Pancreas (tissue), 10 donors: ENCODE measurements at regions not wholly inside any gene's neighbourhood (a gene's known extent, or its start where the extent isn't known, plus 50 kb on each side); places are given as distances from the start of the nearest gene placed in this dataset.

ENCODE experiments used
- ATAC-seq, 4 donors: fragments of 200-7000 bp; cut with Tn5 transposase; one replicate each; pipeline versions ENCODE4 v1.8.0 to v1.9.1; 2020; ENCODE audit warnings: mild to moderate bottlenecking in 4 of 4, moderate library complexity in 4 of 4
- DNase-seq, 6 donors: peaks; one replicate each; pipeline ENCODE4 v3.0.0-alpha.2; 2020
- FAIRE-seq: peaks from 2 replicates; lab custom pipeline; 2012; peaks lifted over from hg19 to GRCh38; lab: Jason Lieb, UNC
- H3K27ac ChIP-seq, 4 donors: fragments of 200-600 bp; sonication (generic); 1 replicate in 3 of 4; 2 replicates in 1 of 4; pipeline versions ENCODE4 v1.5.0 to v1.8.0; 2020
- H3K27me3 ChIP-seq, 4 donors: fragments of 200-600 bp; one replicate each; pipeline ENCODE4 v1.8.0; 2021
- H3K36me3 ChIP-seq, 3 donors: fragments of 200-600 bp; sonication (generic) in 1 of 3; one replicate each; pipeline versions ENCODE4 v1.5.0 to v1.8.0; 2020 to 2021
- H3K4me1 ChIP-seq, 3 donors: fragments of 200-600 bp; one replicate each; pipeline ENCODE4 v1.8.0; 2021
- H3K4me3 ChIP-seq, 4 donors: fragments of 200-600 bp; sonication (generic) in 2 of 4; one replicate each; pipeline versions ENCODE4 v1.5.0 to v1.8.0; 2020 to 2021
- H3K9me3 ChIP-seq, 4 donors: fragments of 200-600 bp; one replicate each; pipeline ENCODE4 v1.8.0; 2021
- WGBS, 2 donors: extraction: QIAGEN DNeasy Blood & Tissue Kit; methylation state at CpG; one replicate each; pipeline ENCODE4 v1.1.7; 2013; 5-methylcytosine and 5-hydroxymethylcytosine counted together
- intact Hi-C, 3 donors: fragments of 100-400 bp; cut with DNase I; formaldehyde crosslinking; loops; one replicate each; pipeline versions ENCODE4 v1.11.1 to v1.14.2; 2022
- TF ChIP-seq, protein P1 (sequence below), 4 donors: fragments of 200-600 bp; sonication (generic) in 3 of 4; IDR thresholded peaks; one replicate each; pipeline versions ENCODE4 v1.5.0 to v1.8.0; 2021; ENCODE audit warnings: antibody characterized with exemption in 4 of 4
- donor health status: healthy with polysubstance abuse.
- donor health status: DM: no; HTN: no; CAD: no; lungs with moderate emphysema.
- donor health status: DM: no; HTN: no; CAD: no.
- donor health status: control.
- donor health status: control.
- donor health status: Bipolar disorder and iron deficiency.
- donor health status: DM: yes; HTN: yes; CAD: no.
- donor health status: DM: no; HTN: no; CAD: no.
- donor health status: DM: no; HTN: no; CAD: no.
- donor health status: DM: yes; HTN: yes; CAD: no.

DNA sequence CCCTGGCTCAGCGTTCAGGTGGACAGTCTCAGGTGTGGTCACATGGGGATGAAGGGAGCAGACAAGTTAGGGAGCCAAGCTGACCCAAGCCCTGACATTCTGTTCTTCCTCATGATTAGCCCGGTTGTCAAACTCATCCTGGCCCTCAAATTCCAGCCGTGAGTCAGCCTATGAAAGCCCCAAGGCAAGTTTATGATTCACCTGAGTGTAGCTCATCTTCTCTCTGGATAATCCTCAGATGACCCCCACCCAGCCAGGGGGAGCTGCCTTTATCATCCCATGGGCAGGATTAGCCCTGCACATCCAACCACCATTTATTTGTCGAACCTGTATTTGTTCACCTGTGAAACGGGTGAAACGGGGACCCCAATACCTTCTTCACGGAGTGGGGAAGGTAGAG is 161.9 kb downstream of the DHX35 start:
- DNase-seq = no peak
- H3K27ac ChIP-seq = no peak overlapping the region
- intact Hi-C loops = no loop called here
- 70 to 80% methylated on average over 7 of the region's 7 CpGs for WGBS, 2 donors
- H3K9me3 ChIP-seq = no peaks in the 10 kb centered on the region
- no peaks in the 10 kb centered on the region for H3K36me3 ChIP-seq
- TF ChIP-seq, protein P1, sequence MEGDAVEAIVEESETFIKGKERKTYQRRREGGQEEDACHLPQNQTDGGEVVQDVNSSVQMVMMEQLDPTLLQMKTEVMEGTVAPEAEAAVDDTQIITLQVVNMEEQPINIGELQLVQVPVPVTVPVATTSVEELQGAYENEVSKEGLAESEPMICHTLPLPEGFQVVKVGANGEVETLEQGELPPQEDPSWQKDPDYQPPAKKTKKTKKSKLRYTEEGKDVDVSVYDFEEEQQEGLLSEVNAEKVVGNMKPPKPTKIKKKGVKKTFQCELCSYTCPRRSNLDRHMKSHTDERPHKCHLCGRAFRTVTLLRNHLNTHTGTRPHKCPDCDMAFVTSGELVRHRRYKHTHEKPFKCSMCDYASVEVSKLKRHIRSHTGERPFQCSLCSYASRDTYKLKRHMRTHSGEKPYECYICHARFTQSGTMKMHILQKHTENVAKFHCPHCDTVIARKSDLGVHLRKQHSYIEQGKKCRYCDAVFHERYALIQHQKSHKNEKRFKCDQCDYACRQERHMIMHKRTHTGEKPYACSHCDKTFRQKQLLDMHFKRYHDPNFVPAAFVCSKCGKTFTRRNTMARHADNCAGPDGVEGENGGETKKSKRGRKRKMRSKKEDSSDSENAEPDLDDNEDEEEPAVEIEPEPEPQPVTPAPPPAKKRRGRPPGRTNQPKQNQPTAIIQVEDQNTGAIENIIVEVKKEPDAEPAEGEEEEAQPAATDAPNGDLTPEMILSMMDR (IDR thresholded peaks at IDR 0.05) = no peak
- no peak for FAIRE-seq
- no peak for ATAC-seq
- no peaks in the 10 kb centered on the region for H3K4me1 ChIP-seq
- H3K4me3 ChIP-seq = no peak overlapping the region
- H3K27me3 ChIP-seq = no peaks in the 10 kb centered on the region

DNA sequence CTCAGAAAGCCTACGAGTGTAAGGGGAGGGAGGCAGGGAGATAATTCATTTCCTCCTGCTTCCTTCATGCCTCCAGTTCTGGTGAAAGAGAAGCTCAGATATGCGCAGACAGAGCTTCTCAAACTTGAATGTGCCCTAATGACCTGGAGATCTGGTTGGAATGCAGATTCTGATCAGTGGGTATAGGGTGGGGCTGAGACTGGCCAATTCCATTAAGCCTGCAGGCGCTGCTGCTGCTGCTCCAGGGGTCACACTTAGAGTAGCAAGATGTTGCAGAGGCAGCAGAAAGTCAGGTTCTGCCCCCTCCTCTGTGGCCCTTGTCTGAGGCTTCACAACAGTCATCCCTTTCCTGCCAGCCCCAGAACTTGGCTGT is 161.0 kb downstream of the DHX35 start:
- Histone ChIP-seq H3K27me3 (no peaks in the 10 kb centered on the region), H3K27ac (no peak overlapping the region), H3K4me1 (no peaks in the 10 kb centered on the region), H3K36me3 (no peaks in the 10 kb centered on the region), H3K9me3 (no peaks in the 10 kb centered on the region), H3K4me3 (no peak overlapping the region)
- TF ChIP-seq, protein P1 (IDR thresholded peaks at IDR 0.05) = no peak
- intact Hi-C loops = no loop called here
- 57 to 59% methylated on average over 3 of the region's 3 CpGs for WGBS, 2 donors
- no peak for ATAC-seq
- FAIRE-seq = no peak
- no peak for DNase-seq

DNA sequence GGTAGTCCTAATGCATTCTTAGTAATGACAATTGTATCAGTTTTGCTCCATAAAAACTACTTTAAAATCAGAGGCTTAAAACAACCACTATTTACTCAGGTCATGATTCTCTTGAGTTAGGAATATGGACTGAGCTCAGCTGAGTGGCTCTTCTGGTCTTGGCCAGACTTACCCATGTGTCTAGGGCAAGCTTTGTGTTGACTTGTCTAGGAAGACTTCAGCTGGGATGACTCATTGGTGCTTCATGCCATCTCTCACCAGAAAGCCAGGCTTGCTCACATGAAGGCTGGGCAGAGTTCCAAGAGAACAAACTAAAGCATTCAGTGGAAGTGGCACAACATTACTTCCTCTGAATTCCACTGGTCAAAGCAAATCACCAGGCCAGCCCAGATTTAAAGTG is 155.3 kb downstream of the DHX35 start:
- ATAC-seq (no peak), FAIRE-seq (no peak), DNase-seq (no peak)
- no peaks in the 10 kb centered on the region for H3K27me3 ChIP-seq
- H3K36me3 ChIP-seq = no peaks in the 10 kb centered on the region
- TF ChIP-seq, protein P1 (IDR thresholded peaks at IDR 0.05) = no peak
- intact Hi-C loops = no loop called here
- no peak overlapping the region for H3K27ac ChIP-seq
- H3K4me3 ChIP-seq = no peak overlapping the region
- no peaks in the 10 kb centered on the region for H3K4me1 ChIP-seq
- H3K9me3 ChIP-seq = no peaks in the 10 kb centered on the region

DNA sequence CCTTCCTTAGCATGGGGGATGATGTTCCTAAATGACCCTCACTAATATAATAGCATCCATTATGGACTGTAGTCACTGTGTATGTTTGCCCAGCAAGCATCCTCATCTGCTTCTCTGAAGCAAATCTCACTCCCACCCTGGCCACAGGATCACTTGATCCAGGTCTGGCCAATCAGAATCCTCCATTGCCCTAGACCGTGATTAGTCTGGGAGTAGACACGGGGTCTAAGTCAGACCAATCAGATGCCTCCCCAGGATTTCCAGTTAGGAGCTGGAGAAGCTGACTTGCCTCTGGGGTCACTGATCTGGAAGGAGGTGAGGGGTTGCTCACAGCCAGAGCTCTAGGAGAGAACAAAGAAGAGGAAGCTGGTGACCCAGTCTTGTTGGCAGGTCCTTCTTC is 153.9 kb downstream of the DHX35 start:
- no peak for FAIRE-seq
- intact Hi-C loops = no loop called here

DNA sequence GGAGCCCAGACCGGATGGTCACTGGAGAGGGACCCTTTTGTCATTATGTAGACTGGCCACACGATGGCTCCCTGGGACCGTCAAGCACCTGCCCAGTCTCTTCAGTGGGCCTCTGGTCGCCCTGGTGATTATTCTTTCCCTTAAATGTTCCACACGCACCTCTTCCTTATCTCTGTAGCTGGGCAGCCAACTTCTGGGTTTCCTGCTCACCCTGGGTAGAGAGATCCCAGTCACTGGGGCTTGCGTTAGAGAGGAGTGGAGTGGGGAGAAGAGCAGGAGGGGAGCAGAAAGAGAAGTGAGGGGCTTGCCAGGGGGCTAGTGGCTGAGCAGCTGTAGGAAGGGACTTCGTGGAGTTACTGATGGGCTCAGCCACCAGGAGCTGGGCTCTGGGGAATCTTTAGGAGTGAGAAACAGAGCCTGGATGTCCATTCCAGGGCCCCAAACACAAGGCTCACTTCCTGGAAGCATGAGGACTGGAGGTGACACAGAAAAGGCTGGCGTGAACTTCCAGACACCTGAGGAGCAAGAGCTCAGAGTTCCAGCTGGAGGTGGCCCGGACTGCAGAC is 150.1 kb downstream of the DHX35 start:
- TF ChIP-seq, protein P1 (IDR thresholded peaks at IDR 0.05) = peak; percentile 20 to 52 (median 30)
- peak in 5 of 6 donors; percentile 21 to 64 (median 41) for DNase-seq
- Histone ChIP-seq H3K27ac (no peak overlapping the region), H3K9me3 (no peaks in the 10 kb centered on the region), H3K4me3 (no peak overlapping the region), H3K27me3 (peaks cover 0 to 15% (median 0%) of the 10 kb centered on the region in 4 donors), H3K4me1 (no peaks in the 10 kb centered on the region), H3K36me3 (no peaks in the 10 kb centered on the region)
- no peak for FAIRE-seq
- peak; percentile 77 to 97 (median 93) for ATAC-seq
- WGBS, 2 donors = 21 to 23% methylated on average over 9 of the region's 9 CpGs
- intact Hi-C loops = no loop called here

More for the DNA sequence above, 153.9 kb downstream of the DHX35 start:
- Histone ChIP-seq H3K36me3 (no peaks in the 10 kb centered on the region), H3K27me3 (no peaks in the 10 kb centered on the region), H3K4me1 (no peaks in the 10 kb centered on the region), H3K27ac (no peak overlapping the region), H3K9me3 (no peaks in the 10 kb centered on the region), H3K4me3 (no peak overlapping the region)
- 82 to 87% methylated on average over 2 of the region's 2 CpGs for WGBS, 2 donors
- TF ChIP-seq, protein P1 (IDR thresholded peaks at IDR 0.05) = no peak
- no peak for DNase-seq
- no peak for ATAC-seq
